ENCODE measurements at regions not wholly inside any gene's neighbourhood (a gene's known extent, or its start where the extent isn't known, plus 50 kb on each side); places are given as distances from the start of the nearest gene placed in this dataset.
"Not testable (repeated sequence)": the region's sequence is repeated elsewhere in the genome, so short reads cannot be mapped to it uniquely, and the experiment has no call there.

- no peak for DNase-seq (ENCODE audit: low read depth)
Observed at GRCh38 chr3:6281662-6282061, 579.3 kb upstream of the GRM7 start.

GRCh38 chr3:6282918-6283317 lies 578.0 kb upstream of the GRM7 start:
- DNase-seq (ENCODE audit: low read depth) = no peak

DNA sequence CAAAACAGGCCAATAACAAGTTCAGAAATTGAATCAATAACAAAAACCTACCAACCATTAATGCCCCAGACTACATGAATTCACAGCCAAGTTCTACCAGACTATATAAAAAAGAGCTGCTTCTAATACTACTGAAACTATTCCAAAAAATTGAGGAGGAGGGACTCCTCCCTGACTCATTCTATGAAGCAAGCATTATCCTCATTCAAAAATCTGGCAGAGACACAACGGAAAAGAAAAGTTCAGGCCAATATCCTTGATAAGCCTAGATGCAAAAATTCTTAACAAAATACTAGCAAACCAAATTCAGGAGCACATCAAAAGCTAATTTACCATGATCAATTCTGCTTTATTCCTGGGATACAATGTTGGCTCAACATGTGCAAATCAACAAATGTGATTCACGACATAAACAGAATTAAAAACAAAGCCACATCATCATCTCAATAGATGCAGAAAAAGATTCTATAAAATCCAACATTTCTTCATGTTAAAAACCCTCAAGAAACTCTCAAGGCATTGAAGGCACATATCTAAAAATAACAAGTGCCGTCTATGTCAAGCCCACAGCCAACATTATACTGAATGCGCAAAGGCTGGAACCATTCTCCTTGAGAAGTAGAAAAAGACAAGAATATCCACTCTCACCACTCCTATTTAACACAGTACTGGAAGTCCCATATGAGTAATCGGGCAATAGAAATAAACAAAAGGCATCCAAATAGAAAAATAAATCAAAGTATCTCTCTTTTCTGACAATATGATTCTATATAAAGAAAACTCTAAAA lies 573.6 kb upstream of the GRM7 start:
- DNase-seq (ENCODE audit: low read depth) = no peak

GRCh38 chr3:6301626-6302025 lies 559.3 kb upstream of the GRM7 start:
- no peak for DNase-seq (ENCODE audit: low read depth)

DNA sequence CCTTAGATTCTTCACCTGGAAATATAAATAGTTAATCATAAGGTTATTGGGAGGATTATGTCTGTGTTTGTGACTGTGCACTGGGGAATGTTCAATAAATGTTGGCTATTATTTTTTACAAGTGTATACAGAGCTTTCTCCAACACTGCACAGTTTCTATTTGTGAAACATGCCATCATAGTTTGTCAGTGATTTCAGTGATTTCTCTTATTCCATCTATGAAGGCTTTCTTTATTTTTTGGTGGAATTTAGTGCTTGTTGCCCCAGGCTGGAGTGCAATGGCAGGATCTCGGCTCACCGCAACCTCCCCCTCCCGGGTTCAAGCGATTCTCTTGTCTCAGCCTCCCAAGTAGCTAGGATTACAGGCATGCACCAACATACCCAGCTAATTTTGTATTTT lies 545.0 kb upstream of the GRM7 start:
- no peak for DNase-seq (ENCODE audit: low read depth)

GRCh38 chr3:6321999-6322398 lies 538.9 kb upstream of the GRM7 start:
- DNase-seq (ENCODE audit: low read depth) = no peak

- no peak for DNase-seq (ENCODE audit: low read depth)
Observed at GRCh38 chr3:6326771-6327170, 534.1 kb upstream of the GRM7 start.

DNA sequence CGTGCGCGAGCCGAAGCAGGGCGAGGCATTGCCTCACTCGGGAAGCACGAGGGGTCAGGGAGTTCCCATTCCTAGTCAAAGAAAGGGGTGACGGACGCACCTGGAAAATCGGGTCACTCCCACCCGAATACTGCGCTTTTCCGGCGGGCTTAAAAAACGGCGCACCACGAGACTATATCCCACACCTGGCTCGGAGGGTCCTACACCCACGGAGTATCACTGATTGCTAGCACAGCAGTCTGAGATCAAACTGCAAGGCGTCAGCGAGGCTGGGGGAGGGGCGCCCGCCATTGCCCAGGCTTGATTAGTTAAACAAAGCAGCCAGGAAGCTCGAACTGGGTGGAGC lies 520.0 kb upstream of the GRM7 start:
- DNase-seq (ENCODE audit: low read depth) = not testable (repeated sequence)

DNA sequence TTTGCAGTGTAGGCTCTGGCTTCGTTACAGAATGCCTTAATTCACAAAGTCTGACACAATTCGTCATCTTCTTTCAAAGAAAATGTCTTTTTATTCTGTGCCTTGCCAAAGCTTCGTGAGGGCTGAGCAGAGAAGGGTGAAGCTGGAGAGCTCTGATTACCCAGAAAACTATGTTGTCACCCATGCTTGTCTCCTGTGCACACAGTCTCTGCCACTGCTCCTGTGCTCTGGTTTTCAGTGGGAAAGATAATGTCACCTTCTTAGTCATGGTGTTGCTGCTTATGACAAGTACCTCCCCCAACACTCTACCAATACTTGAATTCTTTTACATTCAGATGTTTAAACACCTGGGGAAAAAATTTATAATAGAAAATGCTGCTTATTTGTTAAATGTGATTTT lies 509.2 kb upstream of the GRM7 start:
- DNase-seq (ENCODE audit: low read depth) = no peak

GRCh38 chr3:6354653-6355052 lies 506.3 kb upstream of the GRM7 start:
- no peak for DNase-seq (ENCODE audit: low read depth)

GRCh38 chr3:6362406-6362805 lies 498.5 kb upstream of the GRM7 start:
- no peak for DNase-seq (ENCODE audit: low read depth)

- no peak for DNase-seq (ENCODE audit: low read depth)
Observed at GRCh38 chr3:6367171-6367570, 493.7 kb upstream of the GRM7 start.

GRCh38 chr3:6392123-6392522 lies 468.8 kb upstream of the GRM7 start:
- DNase-seq (ENCODE audit: low read depth) = no peak

- no peak for DNase-seq (ENCODE audit: low read depth)
Observed at GRCh38 chr3:6394944-6395343, 466.0 kb upstream of the GRM7 start.

DNA sequence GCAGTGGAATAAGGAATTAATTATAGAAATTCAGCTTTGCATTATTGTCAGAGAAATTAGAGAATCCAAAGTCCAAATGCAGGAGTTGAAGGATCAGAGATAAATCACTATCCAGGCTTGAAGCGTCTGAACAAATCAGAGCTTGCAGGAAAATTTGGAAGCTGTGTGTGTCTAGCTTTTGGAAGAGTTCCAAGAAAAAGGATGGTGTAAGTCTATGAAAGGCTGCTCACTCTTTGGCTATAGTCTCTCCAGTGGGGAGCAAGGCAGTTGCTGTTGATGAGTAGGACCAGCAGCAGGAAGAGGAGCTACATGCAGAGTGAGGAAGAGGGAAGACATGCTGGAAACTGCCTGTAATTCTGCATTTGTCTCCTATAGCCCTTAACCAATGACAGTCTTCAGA lies 464.3 kb upstream of the GRM7 start:
- no peak for DNase-seq (ENCODE audit: low read depth)

GRCh38 chr3:6402666-6403065 lies 458.2 kb upstream of the GRM7 start:
- DNase-seq (ENCODE audit: low read depth) = not testable (repeated sequence)

- not testable (repeated sequence) for DNase-seq (ENCODE audit: low read depth)
Observed at GRCh38 chr3:6406923-6407322, 454.0 kb upstream of the GRM7 start.

DNA sequence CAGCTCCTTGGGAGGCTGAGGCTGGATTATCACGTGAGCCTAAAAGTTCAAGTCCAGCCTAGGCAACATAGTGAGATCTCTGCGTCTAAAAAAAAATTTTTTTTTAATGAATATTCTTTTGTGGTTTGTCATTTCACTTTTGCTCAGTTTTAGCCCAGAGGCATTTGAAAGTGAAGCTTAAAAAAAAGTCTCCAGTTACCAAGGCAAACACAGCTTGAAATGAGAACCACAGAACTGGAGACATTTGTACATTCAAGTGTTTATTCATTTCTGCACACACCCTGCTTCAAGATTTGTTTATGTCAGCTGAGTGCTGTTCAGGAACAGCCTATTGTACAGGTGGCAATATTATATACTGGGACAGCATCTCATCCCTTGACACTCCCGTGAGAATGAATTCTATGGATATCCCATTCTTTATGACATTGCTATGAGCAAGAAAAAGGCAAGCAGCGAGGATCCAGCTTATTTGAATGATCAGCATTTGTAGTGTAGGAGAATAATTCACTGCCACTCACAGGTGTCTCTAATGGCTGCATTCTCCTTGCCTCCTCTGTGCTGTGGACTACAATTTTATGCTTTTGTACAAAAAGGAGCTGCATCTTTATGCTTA lies 444.8 kb upstream of the GRM7 start:
- DNase-seq (ENCODE audit: low read depth) = no peak

GRCh38 chr3:6417174-6417573 lies 443.7 kb upstream of the GRM7 start:
- DNase-seq (ENCODE audit: low read depth) = no peak

GRCh38 chr3:6418485-6418884 lies 442.4 kb upstream of the GRM7 start:
- no peak for DNase-seq (ENCODE audit: low read depth)

DNA sequence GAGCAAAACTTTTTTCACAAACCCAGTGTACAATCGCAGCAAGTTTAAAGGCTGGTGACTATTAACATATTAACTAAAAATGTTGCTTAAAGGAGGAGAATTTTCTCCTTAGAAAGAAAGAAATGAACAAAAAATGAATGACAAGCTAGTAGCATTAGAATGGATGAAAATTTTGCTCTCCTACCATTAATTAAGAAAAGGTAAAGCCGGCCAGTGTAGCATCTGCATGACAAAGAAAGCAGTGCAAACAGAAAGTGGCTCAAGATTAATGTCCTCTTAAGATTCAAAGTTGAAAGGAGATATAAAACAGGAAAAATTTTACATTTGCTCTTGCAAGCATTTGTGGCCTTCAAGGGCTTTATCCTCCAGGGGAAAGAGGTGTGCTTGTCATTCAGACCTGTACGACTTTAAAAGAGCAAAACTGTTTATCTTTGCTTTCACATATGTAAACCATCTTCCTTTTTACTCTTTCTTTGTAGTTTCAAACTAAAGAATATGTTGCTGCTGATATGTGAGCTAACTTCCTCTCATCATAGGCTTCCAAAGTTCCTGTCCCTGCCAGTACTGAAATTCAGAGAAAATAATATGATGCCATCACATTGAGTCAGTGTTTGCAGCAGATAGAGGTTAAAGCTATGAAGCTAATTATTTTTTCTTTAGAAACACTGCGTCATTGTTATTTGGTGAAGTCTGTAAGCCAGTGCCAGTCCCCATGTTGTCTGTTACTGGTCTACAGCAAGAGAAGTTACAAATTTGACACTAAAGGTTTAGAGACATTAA lies 439.1 kb upstream of the GRM7 start:
- DNase-seq (ENCODE audit: low read depth) = no peak

- no peak for DNase-seq (ENCODE audit: low read depth)
Observed at GRCh38 chr3:6425289-6425820, 435.6 kb upstream of the GRM7 start.

- DNase-seq (ENCODE audit: low read depth) = not testable (repeated sequence)
Observed at GRCh38 chr3:6428276-6428675, 432.6 kb upstream of the GRM7 start.

Data from stimulated activated CD8-positive, alpha-beta memory T cell treated with anti-CD3 and anti-CD28 coated beads, Interleukin-12 subunit alpha, Interleukin-12 subunit beta, amount 100 ng/mL, for 4 hours (primary cell).